GM19238 (cell line): ENCODE measurements at regions not wholly inside any gene's neighbourhood (a gene's known extent, or its start where the extent isn't known, plus 50 kb on each side); places are given as distances from the start of the nearest gene placed in this dataset.
"Not testable (repeated sequence)": the region's sequence is repeated elsewhere in the genome, so short reads cannot be mapped to it uniquely, and the experiment has no call there.

ENCODE experiments used
- DNase-seq: peaks from one replicate; pipeline ENCODE4 v3.0.0; 2011; ENCODE audit warnings: low spot score; ENCODE audit not compliant: insufficient read length

DNA sequence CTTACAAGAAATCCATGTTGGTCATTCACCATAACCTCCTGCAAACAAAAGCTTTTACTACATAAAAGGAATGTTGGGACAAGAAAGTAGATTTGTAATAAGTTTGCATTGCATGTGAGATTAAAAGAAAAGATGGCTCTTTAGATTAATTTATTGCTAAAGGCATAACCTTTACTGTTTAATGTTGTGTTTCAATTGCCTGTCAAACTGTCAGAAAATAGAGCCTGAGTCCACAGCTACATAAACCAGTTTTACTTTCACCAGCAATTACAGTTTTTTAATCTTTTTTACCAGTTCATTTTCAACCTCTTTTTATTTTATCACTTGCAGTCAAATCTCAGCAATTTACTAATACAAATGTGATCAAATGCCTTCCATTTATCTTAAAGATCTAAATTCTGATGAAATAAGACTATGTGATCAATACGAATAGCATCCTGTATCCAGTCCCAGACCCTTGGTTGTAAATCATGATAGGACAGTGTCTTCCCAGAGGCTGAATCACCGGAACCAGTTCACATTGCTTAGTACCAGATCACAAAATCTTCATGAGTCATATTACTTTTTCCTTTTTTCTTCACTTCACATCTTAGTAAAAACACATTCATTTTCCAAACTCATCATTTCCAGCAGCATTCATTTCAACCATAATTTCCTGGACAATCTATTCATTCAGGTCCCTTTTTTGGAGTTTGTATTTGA is 95.4 kb upstream of the FRG1 start:
- DNase-seq: no peak

- not testable (repeated sequence) for DNase-seq
Observed at GRCh38 chr4:189846094-189846493, 94.6 kb upstream of the FRG1 start.

DNA sequence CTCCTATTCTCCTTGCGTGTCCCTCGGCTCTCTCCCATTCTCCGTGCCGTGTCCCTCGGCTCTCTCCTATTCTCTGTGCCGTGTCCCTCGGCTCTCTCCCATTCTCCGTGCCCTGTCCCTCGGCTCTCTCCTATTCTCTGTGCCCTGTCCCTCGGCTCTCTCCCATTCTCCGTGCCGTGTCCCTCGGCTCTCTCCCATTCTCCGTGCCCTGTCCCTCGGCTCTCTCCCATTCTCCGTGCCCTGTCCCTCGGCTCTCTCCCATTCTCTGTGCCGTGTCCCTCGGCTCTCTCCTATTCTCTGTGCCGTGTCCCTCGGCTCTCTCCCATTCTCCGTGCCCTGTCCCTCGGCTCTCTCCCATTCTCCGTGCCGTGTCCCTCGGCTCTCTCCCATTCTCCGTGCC is 94.1 kb upstream of the FRG1 start:
- not testable (repeated sequence) for DNase-seq

GRCh38 chr4:189848672-189849071 is 92.0 kb upstream of the FRG1 start:
- not testable (repeated sequence) for DNase-seq

DNA sequence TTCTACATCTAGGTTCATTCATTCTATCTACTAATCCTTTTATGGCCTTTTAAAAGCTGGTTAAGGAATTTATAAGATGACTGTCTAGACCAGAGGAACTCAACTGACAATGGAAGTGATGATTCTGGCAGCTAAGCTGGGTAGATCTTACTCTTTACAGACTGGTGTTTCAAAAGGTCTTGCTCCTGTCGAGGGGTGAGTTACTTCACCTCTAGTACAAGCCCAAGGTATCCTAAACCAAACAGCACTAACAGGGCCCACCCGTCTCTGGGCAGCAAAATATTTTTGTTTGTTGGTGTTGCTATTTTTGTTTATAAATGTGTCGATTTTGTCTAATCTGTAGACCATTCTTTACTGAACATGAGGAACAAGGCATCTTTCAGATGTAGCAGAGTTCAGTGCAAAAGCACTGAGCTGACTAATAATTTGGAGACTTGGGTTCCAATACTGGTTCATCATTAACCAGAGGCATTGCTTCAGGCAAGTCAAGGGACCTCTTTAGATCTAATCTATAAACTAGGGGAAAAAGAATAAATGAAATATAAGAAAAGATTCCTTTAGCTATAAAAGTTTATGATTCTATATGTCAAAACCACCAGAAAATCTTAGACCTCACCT is 90.3 kb upstream of the FRG1 start:
- no peak for DNase-seq

DNA sequence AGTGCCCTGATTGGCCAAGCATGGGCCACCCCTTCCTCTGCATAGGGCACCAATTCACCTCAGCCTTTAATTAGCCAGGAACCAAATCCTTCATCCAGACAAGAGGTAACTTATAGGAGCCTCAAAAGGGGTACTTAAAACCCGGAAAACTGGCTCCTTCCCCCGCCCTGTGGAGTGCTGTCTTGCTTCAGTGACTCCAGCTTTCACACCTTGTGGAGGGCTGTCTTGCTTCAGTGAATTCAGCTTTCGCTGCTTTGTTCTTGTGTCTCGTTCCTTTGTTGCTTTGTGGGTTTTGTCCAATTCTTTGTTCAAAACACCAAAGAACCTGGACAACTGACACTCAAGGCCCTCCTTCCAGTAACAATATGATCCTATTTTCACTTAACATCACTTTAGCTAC is 82.2 kb upstream of the FRG1 start:
- no peak for DNase-seq

DNA sequence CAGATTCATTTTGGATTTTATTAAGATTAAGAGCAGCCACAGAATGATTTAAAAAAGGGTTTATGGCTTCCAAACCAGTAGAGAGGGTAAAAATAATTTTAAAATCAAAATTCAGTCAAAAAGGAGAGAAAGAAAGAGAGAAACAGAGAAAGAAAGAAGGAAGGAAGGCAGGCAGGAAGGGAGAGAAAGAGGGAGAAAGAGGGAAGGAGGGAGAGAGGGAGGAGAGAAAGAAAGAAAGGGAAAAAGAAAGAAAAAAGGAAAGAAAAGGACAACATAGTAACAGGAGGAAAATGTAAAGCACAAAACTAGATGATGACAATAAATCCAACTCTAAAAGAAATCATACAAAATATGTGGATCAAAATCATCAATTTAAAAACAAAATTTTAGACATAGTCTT is 79.6 kb upstream of the FRG1 start:
- DNase-seq: no peak

- no peak for DNase-seq
Observed at GRCh38 chr4:189869236-189869635, 71.4 kb upstream of the FRG1 start.

DNA sequence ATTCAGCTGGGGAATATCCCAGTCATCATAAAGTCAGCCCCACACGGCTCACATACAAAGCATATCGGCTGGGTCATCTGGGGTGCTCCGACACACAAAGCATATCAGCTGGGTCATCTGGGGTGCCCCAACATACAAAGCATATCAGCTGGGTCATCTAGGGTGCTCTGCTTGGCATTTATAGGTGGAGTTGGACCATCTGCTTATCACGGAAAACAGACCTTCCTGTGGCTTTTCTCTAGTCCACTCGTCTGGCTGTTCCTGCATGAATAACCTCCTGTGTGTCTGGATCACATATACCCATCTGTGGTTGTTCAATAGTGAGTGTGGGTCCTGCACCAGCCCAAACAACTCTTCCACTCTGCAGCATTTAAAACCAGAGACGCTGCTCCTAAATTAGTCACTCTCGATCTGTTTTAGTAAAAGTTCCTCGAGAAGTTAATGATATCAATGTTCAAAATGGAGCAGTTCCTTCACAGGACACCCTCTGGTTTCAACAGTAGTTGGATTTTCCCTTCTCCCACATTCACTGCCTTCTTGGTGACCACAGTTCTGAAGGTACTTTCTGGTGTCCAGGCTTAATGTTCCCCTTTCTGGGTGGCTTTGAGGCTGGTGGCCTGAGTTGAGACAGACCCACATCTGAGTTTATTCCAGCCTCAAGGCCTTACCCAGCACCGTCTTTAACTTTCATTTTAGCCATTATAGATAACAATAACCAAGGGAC is 70.0 kb upstream of the FRG1 start:
- no peak for DNase-seq

- DNase-seq: no peak
Observed at GRCh38 chr4:189874591-189874990, 66.1 kb upstream of the FRG1 start.

GRCh38 chr4:189881190-189881589 is 59.5 kb upstream of the FRG1 start:
- DNase-seq: not testable (repeated sequence)

- not testable (repeated sequence) for DNase-seq
Observed at GRCh38 chr4:189888407-189888806, 52.3 kb upstream of the FRG1 start.
